Osteocyte (in vitro differentiated cells): ENCODE measurements at regions not wholly inside any gene's neighbourhood (a gene's known extent, or its start where the extent isn't known, plus 50 kb on each side); places are given as distances from the start of the nearest gene placed in this dataset.

Experiments used
- DNase-seq: peaks from one replicate; pipeline ENCODE4 v3.0.0; 2021; ENCODE audit warnings: mixed read lengths; ENCODE audit not compliant: unreplicated experiment; ENCODE audit errors: extremely low spot score
- H3K27ac Mint-ChIP-seq: one replicate; pipeline ENCODE4 v1.8.0; 2021; ENCODE audit warnings: mild to moderate bottlenecking, mixed read lengths; ENCODE audit not compliant: unreplicated experiment
- H3K27me3 Mint-ChIP-seq: one replicate; pipeline ENCODE4 v1.8.0; 2021; ENCODE audit warnings: mixed read lengths; ENCODE audit not compliant: unreplicated experiment
- H3K36me3 Mint-ChIP-seq: one replicate; pipeline ENCODE4 v1.8.0; 2021; ENCODE audit warnings: mixed read lengths; ENCODE audit not compliant: unreplicated experiment
- H3K4me1 Mint-ChIP-seq: one replicate; pipeline ENCODE4 v1.8.0; 2021; ENCODE audit warnings: mixed read lengths; ENCODE audit not compliant: unreplicated experiment
- H3K4me3 Mint-ChIP-seq: one replicate; pipeline ENCODE4 v1.8.0; 2021; ENCODE audit warnings: mild to moderate bottlenecking, moderate library complexity, mixed read lengths; ENCODE audit not compliant: unreplicated experiment
- H3K9me3 Mint-ChIP-seq: one replicate; pipeline ENCODE4 v1.8.0; 2021; ENCODE audit warnings: mixed read lengths; ENCODE audit not compliant: unreplicated experiment
- CTCF ChIP-seq: fragments of 200-600 bp; sonication (generic); IDR thresholded peaks from 2 replicates; pipeline ENCODE4 v1.5.0; 2021; ENCODE audit warnings: antibody characterized with exemption, mild to moderate bottlenecking, moderate library complexity

- no peaks in the 10 kb centered on the region for H3K27me3 Mint-ChIP-seq
- no peak for TF ChIP-seq CTCF
- DNase-seq: no peak
- H3K9me3 Mint-ChIP-seq: peaks cover 56% of the 10 kb centered on the region
- no peak overlapping the region for H3K4me3 Mint-ChIP-seq
- H3K36me3 Mint-ChIP-seq: no peaks in the 10 kb centered on the region
- no peaks in the 10 kb centered on the region for H3K4me1 Mint-ChIP-seq
- H3K27ac Mint-ChIP-seq: no peak overlapping the region
Measured at GRCh38 chr16:5415123-5415522, 317.5 kb upstream of the EEF2KMT start.

GRCh38 chr16:5412731-5413130 lies 315.1 kb upstream of the EEF2KMT start:
- no peak for DNase-seq
- no peaks in the 10 kb centered on the region for H3K36me3 Mint-ChIP-seq

GRCh38 chr16:5398203-5398602 lies 300.6 kb upstream of the EEF2KMT start:
- no peak overlapping the region for H3K4me3 Mint-ChIP-seq
- H3K36me3 Mint-ChIP-seq: no peaks in the 10 kb centered on the region
- H3K27me3 Mint-ChIP-seq: no peaks in the 10 kb centered on the region
- DNase-seq: no peak
- H3K27ac Mint-ChIP-seq: no peak overlapping the region
- H3K4me1 Mint-ChIP-seq: no peaks in the 10 kb centered on the region
- H3K9me3 Mint-ChIP-seq: peaks cover 36% of the 10 kb centered on the region
- no peak for TF ChIP-seq CTCF

More at GRCh38 chr16:5412731-5413130, 315.1 kb upstream of the EEF2KMT start:
- Mint-ChIP-seq H3K27me3 (no peaks in the 10 kb centered on the region), H3K4me1 (no peaks in the 10 kb centered on the region), H3K9me3 (peaks cover 49% of the 10 kb centered on the region), H3K4me3 (no peak overlapping the region), H3K27ac (no peak overlapping the region)
- no peak for TF ChIP-seq CTCF

- H3K4me1 Mint-ChIP-seq: no peaks in the 10 kb centered on the region
Measured at GRCh38 chr16:5396880-5397279, 299.3 kb upstream of the EEF2KMT start.

GRCh38 chr16:5393070-5393469 lies 295.5 kb upstream of the EEF2KMT start:
- H3K4me1 Mint-ChIP-seq: no peaks in the 10 kb centered on the region
- peaks cover 30% of the 10 kb centered on the region for H3K9me3 Mint-ChIP-seq
- no peak overlapping the region for H3K27ac Mint-ChIP-seq
- H3K4me3 Mint-ChIP-seq: no peak overlapping the region
- no peaks in the 10 kb centered on the region for H3K27me3 Mint-ChIP-seq
- DNase-seq: no peak
- H3K36me3 Mint-ChIP-seq: no peaks in the 10 kb centered on the region
- TF ChIP-seq CTCF: no peak

More at GRCh38 chr16:5396880-5397279, 299.3 kb upstream of the EEF2KMT start:
- Mint-ChIP-seq H3K27me3 (no peaks in the 10 kb centered on the region), H3K36me3 (no peaks in the 10 kb centered on the region), H3K9me3 (peaks cover 32% of the 10 kb centered on the region), H3K4me3 (no peak overlapping the region), H3K27ac (no peak overlapping the region)
- DNase-seq: no peak
- TF ChIP-seq CTCF: no peak
